Endometrium (tissue), 2 donors: ENCODE measurements at regions not wholly inside any gene's neighbourhood (a gene's known extent, or its start where the extent isn't known, plus 50 kb on each side); places are given as distances from the start of the nearest gene placed in this dataset.
A peak's percentile ranks its signal among the peaks of the same experiment; 100 is the strongest.

Experiments used
- FAIRE-seq: peaks from 2 replicates; lab custom pipeline; 2012; peaks lifted over from hg19 to GRCh38; lab: Jason Lieb, UNC
- donor health status: control.
- donor health status: control.

DNA sequence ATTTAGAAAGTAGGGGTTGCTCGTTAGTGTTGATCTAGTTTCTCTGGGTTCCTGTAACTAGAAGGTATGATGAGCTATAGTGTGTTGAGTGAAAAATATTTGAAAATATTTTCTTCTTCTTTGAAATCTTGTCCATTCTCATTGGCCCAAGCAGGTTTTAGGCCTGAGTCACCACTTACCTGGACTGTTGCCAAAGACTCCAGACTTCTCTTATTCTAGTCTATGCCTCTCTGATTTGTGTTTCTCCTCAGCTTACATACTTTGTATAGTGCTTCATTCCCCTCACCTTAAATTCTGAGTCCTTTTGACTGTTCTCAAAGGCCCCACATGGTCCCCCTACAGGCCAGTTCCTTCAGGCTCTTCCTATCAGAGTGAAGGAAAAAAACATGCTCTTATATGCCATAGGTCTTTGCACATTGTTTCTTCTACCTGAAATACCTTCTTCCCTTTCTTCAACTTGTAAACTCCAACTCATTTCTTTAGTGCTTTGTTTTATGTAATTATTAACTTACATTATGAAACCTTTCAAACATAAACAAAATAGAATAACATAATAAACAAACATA, 258.2 kb downstream of the PPP1R2C start:
- FAIRE-seq = no peak

DNA sequence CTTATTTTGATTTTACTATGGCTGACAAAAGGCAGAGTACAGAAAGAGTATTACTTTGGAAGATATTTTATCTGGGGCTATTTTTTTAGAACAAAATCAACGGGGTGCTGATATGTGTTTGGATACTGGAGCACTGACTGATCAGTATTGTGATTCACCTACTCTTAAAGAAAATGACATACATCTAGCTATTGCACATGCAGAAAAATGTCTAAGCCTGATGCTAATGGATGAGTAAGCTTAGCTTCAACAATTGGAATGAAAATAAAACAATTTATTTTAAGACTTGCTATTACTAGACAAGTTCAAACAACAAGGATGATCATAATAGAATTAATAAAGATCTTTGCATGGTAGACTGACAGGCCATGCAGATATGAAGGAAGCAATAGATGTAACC, 262.0 kb downstream of the PPP1R2C start:
- FAIRE-seq = no peak

DNA sequence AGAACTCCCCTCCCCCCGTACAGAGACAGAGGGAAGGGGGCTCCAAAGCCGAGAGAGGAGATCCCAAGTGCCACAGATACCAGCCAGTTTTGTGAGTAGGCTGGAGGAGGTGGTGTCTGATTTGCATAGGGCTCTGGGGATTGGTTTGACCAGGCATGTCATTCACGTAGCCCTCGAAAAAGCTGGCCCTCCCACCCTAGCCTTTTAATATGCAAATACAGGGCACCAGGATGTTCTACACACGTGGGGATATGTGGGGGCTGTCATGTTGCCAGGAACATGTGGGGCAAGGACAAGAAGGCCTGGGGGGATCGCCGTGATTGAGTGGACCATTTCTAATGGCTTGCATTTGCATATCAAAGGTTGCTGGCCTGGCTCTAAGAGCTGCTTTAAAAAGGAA, 272.9 kb downstream of the PPP1R2C start:
- FAIRE-seq = no peak

DNA sequence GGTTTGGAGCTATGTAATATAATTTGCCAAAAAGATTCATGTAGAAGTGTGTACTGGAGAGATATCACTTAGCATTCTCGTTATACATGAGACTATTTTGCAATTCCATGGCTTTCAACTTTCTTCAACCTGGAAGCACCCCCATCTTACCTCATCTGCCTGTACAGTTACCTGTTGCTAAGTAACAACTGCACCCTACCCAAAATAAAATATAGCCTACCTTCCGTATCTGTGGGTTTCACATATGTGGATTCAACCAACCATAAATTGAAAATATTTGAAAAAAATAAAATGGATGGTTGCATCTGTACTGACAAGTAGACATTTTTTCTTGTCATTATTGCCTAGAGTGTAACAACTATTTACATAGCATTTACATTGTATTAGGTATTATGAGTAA, 278.3 kb downstream of the PPP1R2C start:
- no peak for FAIRE-seq

DNA sequence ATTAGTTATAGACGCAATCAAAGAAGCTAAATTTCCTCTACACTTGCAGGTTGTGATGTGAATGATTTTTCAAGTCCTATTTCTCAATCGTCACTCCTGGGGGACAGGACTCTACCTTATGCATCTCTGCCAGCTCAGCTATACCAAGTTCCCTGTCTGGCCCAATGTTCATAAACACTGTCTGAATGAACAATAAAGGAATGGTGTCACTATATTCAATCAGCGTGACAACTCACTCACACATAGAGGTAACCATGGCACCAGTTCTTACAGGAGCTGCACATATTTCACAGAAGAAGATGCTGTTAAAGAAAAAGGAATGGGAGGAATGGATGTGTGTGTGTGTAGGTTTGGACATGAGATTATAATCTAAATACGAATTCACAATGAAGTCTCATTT, 280.6 kb downstream of the PPP1R2C start:
- no peak for FAIRE-seq

DNA sequence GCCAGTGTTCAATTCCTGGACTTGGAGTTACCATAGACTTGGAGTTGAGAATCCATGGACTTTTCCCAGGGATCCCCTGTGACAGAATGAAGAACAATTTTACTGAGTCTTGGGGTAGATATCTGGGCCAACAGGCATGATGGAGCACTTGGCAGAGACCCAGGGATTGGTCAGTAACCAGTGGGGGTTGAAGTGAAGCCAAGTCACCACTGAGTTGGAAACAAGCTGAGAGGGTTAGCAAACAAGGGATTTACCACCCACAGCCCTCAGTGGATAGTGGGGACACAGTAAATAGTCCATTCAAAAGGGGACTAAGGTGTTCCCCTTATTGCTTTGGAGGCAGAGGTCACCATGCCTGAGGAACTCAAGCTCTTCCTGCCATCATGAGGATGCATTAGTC, 281.7 kb downstream of the PPP1R2C start:
- FAIRE-seq = no peak

DNA sequence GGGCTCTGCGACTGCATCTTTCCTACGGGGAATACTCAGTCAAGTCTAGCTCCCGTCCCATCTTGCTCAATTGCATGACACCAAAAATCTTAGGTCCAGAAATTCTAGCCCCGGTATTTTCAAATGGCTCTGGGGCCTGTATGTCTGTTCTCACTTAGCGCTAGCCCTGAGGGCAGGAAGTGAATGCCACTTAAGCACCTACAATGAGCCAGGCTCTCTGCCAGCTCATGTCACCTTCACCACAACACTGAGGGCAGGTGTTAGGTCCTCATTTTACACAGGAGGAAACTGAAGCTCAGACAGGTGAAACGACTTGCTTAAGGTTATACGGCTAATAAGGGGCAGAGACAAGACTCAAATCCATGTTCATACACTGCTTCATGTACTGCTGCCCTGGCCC, 282.8 kb downstream of the PPP1R2C start:
- FAIRE-seq = no peak

DNA sequence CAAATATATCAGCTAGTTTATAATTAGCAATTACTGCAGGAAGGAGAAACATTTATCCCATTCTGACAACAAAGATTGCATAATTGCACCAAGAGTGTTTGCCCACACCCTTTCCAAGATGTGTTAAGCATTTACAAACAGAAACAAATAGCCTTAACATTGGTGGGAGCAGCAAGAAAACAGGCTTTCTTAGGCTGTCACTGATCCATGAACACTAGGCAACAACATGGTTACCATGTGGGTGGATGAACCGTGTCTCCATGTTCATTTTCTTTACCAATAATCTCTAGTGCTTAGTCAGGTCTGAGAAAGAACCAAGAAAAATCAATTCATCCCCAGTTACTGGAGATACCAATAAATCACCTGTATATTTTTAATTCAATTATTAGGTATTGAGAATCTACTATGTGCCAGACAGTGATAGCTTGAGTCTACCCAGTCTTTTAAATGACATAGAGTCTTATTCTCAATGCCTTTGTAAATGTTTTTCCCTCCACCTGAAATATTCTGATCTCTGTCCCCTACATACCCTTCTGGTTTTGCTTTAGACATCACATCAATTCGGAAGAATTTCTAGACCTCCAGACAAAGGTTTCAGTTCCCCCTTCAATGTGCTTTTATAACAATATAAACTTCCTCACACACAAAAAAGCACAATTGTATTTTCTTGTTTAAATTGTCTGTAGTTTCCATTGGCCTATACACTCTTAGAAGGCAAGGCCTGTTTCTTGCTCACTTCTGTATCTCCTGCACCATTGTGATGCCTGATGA, 286.6 kb downstream of the PPP1R2C start:
- no peak for FAIRE-seq

DNA sequence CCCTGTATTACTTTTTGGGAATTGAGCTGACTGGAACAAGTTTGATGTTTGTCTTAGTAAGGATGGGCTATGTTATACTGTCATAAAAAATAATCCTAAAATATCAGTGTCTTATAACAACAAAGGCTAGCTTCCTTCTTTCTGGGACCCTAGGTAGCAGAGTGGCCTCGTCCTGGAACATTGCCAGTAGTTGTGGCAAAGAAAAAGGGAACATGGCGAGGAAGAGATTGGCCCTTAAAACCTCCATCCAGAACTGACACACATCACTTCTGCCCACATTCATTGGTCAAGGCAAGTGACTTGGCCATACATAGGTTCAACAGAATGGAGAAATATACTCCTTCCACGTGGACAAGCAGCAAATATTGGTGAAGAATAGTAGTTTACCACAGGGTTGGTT, 287.9 kb downstream of the PPP1R2C start:
- FAIRE-seq = no peak

DNA sequence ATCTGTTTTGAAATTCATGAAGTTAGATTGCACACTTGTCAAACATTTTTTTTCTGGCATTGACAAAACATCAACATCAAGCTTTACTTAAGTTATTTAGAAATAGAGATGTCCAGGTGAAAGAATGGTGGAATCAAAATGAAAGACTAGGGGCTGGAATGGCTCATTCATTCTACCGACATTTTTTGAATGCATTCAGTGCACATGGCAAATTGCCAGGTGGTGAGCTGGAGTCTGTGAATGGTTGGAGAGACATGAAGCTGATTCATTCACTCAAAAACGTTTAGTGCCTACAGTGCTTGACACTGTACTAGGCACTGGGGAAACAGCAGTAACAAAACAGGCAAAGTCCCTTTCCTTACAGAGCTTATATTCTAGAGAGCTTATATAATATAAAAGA, 292.4 kb downstream of the PPP1R2C start:
- no peak for FAIRE-seq

DNA sequence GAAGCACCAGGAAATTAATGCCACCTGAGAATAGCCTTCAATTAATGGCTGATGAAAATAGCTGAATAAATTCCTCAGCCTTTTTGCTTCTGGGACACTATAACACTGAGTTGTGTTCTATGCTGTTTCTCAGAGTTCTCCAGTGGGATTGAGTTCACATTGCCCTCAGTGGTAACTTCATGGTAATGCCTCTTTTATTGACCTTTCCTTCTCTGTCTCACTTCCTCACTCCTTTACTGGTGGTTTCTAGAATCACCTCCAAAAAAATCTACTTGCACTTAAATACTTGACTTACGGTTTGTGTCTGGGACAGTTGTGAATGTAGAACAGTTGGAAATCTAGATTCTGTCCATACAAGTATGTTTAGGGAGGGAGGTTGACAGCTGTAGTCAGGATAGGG, 293.7 kb downstream of the PPP1R2C start:
- FAIRE-seq = no peak

DNA sequence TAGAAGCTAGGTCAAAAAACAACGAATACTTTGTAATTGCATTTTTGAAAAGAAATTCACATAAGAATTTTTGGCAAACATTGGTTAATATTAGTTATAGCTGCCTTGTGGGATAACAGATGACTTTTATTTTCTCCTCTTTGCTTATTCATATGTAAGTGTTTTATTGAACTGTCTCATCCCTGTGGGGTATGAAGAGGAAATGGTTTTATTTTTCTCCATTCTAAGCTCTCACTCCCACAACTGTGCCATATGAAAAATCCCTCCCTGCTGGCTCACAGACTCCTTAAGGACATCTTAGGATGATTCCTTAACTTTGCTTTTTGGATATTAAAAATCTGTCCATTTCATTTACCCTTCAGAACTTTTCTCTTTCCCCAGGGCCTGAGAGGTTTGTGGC, 300.6 kb downstream of the PPP1R2C start:
- FAIRE-seq = peak; percentile 39

DNA sequence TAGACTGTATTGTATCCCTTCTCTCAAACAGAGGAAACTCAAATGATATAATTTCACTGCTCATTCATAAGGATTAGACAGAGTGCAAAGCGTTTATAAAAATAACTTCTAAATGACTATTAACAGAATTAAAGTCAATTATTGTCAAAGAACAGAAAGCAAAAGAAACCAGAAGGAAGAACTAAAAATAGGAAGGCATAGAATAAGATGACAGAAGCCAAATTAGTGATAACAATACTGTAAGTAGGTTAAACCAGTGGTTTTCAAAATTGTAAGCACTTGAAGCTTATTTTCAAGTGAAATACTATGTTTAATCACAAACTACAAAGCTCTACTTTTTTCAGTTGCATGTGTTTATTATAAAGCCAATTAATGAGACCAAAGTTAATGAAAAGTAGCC, 305.2 kb downstream of the PPP1R2C start:
- no peak for FAIRE-seq

DNA sequence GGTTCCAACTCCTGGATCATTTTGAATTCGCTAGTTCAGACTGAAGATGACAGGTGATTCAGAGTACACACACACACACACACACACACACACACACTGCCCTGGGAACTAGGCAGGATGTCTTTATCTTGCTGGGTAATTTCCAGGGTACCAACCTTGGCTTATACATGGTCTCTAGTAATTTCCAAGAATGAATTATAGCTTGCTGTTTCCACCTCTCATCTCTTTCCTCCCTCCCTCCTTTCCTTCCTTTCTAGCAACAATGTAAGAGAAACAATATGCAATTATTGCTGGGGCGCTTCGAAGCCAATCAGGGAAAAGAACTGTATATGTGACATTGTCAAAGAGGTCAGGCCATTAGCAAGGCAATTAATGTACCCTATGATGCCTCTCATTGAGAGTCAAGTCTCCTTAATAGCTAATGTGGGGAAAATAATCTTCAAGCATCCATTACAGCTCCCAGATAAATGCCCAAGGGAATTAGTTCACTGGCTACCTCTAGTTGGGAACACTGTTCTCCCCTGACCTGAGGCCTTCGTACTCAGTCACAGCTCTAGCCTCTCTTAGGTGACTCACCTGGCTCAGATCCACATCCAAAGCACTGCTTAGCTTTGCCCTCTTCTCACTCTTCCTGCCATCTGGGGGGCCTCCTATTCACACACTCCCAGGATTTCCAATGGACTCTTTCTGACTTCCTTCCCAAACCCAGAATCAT, 311.5 kb downstream of the PPP1R2C start:
- FAIRE-seq = no peak

DNA sequence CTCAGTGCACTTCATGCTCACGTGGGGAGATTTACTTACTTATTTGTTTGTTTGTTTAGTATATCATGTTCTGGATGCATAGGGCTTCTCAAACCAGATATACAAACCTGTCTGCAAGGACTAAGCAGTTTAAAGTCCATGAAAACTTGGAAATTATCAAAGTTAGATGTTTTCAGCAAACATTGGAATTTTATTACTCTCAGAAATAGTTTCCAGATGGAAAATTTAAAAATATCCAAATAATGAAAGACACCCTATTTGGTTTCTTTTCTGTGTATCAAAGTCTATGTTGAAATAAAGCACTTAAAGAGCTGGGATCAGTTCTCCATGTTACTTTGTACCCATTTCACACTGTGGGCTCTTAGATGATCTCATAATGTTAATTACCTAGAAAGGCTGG, 312.1 kb downstream of the PPP1R2C start:
- peak; percentile 33 for FAIRE-seq

DNA sequence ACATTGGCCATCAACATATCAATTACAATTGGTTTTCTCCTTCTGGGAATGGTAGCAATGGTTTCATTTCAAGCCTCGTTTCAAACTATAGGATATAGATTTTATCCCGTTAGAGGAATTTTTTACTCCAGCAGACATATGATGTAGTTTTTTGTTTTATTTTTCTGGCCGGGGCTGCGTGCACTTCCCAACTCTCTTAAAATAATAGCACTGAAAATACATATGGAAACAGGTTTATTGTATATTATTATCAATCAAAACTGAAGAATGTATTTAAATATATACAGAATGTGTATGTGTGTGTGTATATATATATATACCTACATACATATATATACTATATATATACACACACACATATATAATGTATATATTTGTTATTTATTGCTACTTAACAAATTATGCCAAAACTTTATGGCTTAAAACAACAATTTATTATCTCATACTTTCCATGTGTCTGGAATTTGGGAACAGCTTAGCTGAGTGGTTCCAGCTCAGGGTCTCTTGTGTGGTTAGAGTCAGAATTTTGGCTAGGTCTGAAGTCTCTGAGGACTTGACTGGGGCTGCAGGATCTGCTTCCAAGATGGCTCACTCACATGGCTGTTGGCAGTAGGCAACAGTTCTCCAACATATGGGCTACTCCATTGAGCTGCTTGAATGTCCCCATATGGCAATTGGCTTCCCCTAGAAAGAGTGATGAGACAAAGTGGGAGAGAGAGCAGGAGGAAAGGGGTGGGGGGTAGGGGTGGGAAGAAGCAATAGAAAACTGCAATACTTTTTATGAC, 314.1 kb downstream of the PPP1R2C start:
- FAIRE-seq = no peak

DNA sequence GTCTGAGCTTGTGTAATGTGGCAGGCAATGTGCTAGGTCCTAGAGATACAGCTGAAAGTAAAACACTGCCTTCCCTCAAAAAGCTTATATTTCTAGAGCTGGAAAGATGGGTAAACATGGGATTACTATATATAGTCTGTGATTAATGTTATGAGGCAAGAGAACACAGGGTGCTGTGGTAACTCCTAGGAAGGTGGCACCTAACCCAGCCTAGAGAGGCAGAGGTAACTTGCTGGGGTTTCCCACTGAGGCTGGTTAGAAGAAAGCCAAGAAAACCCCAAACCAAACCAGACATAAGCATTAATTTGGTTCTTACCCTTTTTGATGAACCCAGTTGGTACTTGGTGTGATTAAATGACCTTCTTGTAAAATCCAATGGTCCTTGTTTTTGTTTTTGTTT, 315.0 kb downstream of the PPP1R2C start:
- no peak for FAIRE-seq

DNA sequence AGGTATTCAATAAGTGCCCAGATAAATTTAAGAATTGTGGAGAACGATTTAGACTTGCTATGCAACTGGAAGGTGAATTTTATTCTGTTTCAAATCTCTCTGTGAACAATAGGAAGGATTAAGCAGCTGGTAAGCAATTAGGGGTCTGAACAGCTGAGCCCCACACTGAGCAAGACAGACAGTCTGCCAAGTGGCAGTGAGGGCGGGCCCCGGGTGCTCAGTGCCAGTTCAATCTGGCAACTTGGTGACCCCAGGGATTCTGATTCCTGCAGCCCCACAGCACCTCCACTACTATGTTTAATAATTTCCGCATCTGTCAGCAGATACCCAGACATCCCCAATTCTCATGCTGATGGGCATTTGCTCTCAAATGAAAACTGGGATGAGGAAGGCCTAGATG, 317.3 kb downstream of the PPP1R2C start:
- no peak for FAIRE-seq

DNA sequence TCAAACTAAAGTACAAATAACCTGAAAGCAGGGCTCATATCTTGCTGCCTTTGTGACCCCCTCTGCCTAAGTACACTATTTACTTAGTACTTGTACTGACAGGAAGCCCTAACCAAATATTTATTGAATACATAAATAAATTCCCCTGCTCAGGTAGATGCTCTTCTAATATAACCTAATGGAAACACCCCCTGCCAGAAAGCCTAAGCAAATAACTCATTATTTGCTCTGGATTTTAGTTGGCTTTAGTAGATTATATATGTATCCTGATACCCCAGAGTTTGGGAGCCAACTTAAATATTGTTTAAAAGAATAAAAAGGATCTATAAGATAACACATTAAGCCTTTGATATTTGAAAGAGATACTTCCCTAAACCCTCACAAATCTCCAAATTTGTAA, 318.2 kb downstream of the PPP1R2C start:
- FAIRE-seq = no peak

DNA sequence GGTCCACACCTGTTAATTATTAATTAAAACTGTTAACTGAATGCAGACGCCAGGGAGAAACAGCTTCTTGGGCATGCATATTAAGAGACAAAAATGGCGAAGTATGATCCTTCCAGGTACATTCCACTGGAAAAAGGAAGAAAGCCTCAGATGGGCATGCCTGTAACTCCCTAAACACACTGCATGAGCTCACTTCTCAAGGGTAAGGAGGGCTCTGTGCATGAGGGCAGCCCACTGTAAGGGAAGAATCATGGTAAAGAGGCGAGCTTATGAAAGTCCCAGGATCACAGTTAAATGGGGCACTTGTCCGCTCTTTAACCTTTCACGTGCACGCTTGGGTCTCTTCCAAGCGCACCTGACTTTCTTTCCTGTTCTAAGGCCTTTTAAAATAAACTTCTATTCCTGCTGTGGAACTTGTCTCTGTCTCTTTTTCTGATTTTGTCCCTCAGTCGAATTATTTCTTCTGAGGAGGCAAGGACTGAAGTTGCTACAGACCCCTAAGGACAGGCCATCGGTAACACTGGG, 321.7 kb downstream of the PPP1R2C start:
- no peak for FAIRE-seq

DNA sequence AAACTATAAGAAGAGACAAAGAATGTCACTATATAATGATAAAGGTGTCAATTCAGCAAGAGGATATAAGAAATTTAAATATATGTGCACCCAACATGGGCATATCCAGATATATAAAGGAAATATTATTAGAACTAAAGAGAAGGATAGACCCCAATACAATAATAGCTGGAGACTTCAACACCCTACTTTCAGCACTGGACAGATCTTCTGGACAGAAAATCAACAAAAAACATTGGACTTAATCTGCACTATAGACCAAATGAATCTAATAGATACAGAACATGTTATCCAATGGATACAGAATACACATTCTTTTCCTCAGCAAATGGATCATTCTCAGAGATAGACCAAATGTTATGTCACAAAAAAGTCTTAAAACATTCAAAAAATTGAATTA, 327.7 kb downstream of the PPP1R2C start:
- no peak for FAIRE-seq

DNA sequence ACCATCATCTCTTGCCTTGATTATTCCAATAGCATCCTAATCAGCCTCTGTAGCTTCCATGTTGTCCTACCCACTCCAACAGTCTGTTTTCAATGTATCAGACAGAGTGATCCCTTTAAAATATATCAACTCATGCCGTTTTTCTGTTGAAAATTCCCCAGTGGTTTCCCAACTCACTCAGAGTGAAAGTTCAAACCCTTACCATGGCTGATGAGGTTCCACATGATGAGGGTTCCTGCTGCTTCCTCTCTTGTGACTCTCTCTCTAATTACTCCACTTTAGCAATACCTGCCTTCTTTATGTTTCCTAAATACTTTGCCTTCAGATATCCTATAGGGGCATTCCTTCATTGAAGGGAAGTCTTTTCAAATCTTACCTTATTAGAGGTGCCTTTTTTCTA, 334.7 kb downstream of the PPP1R2C start:
- no peak for FAIRE-seq

DNA sequence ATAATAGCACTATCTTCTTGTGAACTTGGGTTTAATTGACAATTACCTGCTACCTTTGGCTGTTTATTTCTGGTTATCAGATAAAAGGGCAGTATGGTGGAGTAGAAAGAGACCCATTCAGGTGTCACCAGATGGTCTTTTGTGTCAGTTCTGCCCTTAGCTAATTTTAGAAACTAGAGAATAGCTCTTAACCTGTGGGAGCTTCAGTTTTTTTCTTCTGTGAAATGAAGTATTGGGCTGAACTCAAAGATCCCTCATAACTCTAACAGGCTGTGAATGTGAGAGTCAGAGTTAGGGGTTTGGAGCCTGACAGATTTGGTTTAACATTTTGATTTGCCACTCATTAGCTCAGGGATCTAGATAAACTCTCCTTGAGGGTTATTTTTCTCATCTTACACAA, 335.2 kb downstream of the PPP1R2C start:
- FAIRE-seq = no peak
